ENCODE measurements at regions not wholly inside any gene's neighbourhood (a gene's known extent, or its start where the extent isn't known, plus 50 kb on each side); places are given as distances from the start of the nearest gene placed in this dataset.
A peak's percentile ranks its signal among the peaks of the same experiment; 100 is the strongest.

GRCh38 chr3:159829539-159830227, 159.0 kb upstream of the IL12A start:
- TF ChIP-seq ZC3H10 (CRISPR knock-in tag; IDR thresholded peaks at IDR 0.05) (no peak), SNAI2 (CRISPR knock-in tag; IDR thresholded peaks at IDR 0.05) (peak; percentile 40; the same call in 1 of the 2 replicates), ARNTL (CRISPR knock-in tag; IDR thresholded peaks at IDR 0.05; ENCODE audit: borderline replicate concordance, low read depth) (no peak), PPARA (CRISPR knock-in tag; IDR thresholded peaks at IDR 0.05; ENCODE audit: borderline replicate concordance) (no peak), ZNF8 (CRISPR knock-in tag; IDR thresholded peaks at IDR 0.05) (0 out of 2 replicates have a peak, but pooled peaks have one; percentile 17), CSRNP3 (CRISPR knock-in tag; IDR thresholded peaks at IDR 0.05) (no peak), TSHZ2 (CRISPR knock-in tag; IDR thresholded peaks at IDR 0.05) (peak; percentile 93; the same call in 1 of the 2 replicates), RARB (CRISPR knock-in tag; IDR thresholded peaks at IDR 0.05) (no peak), ZNF565 (CRISPR knock-in tag; conservative IDR thresholded peaks at IDR 0.05; ENCODE audit: low read depth) (no peak), ISL1 (CRISPR knock-in tag; IDR thresholded peaks at IDR 0.05) (peak; percentile 45; the same call in 1 of the 2 replicates), TCF4 (CRISPR knock-in tag; IDR thresholded peaks at IDR 0.05; ENCODE audit: borderline replicate concordance) (peak; percentile 80)

All from SK-N-SH treated with all-trans-retinoic acid at 6 μM for 48 hours (cell line).